PC-3 (cell line): ENCODE measurements at regions not wholly inside any gene's neighbourhood (a gene's known extent, or its start where the extent isn't known, plus 50 kb on each side); places are given as distances from the start of the nearest gene placed in this dataset.

ENCODE experiments used
- ATAC-seq: fragments of 200-7000 bp; cut with Tn5 transposase; 2 replicates; pipeline ENCODE4 v1.9.1; 2020; ENCODE audit warnings: mild to moderate bottlenecking, moderate library complexity
- BruUV-seq: library from RNA; stranded (reverse); fragments of 400-500 nt; replicated peaks from 2 replicates; lab custom pipeline; 2021; lab: Mats Ljungman, UMichigan
- CTCF ChIA-PET: fragments of 300-600 bp; sonication (Branson Sonifier 250); formaldehyde crosslinking; loops from one replicate; lab custom pipeline; 2022; ENCODE audit warnings: antibody characterized with exemption; lab: Charles Lee
- POLR2A ChIA-PET: fragments of 300-600 bp; sonication (Branson Sonifier 250); formaldehyde crosslinking; loops from one replicate; lab custom pipeline; 2022; ENCODE audit warnings: antibody characterized with exemption; ENCODE audit not compliant: unreplicated experiment; lab: Charles Lee
- DNase-seq: peaks from one replicate; pipeline ENCODE4 v3.0.0-alpha.2; 2015
- H2AFZ ChIP-seq: fragments of 300-600 bp; sonication (generic); 2 replicates; pipeline ENCODE4 v1.6.0; 2016; ENCODE audit warnings: antibody characterized with exemption, low read length
- H3F3A ChIP-seq: fragments of 300-600 bp; sonication (generic); one replicate; pipeline ENCODE4 v1.6.0; 2017; ENCODE audit warnings: antibody characterized with exemption, low read length, control low read depth, mild to moderate bottlenecking; ENCODE audit not compliant: unreplicated experiment
- H3K27ac ChIP-seq: fragments of 300-600 bp; sonication (generic); 2 replicates; pipeline ENCODE4 v1.5.1; 2016; ENCODE audit warnings: mild to moderate bottlenecking, low read length
- H3K27me3 ChIP-seq: fragments of 300-600 bp; sonication (generic); 2 replicates; pipeline ENCODE4 v1.6.1; 2016; ENCODE audit warnings: low read length, mixed read lengths
- H3K36me3 ChIP-seq: fragments of 300-600 bp; sonication (generic); 2 replicates; pipeline ENCODE4 v1.6.1; 2016; ENCODE audit warnings: low read depth, mixed run types, low read length, mixed read lengths
- H3K4me1 ChIP-seq: fragments of 300-600 bp; sonication (generic); 2 replicates; pipeline ENCODE4 v1.5.1; 2016; ENCODE audit warnings: low read length; ENCODE audit not compliant: insufficient read depth
- H3K4me2 ChIP-seq: fragments of 300-600 bp; sonication (generic); 2 replicates; pipeline ENCODE4 v1.6.0; 2016; ENCODE audit warnings: low read length
- H3K4me3 ChIP-seq: fragments of 300-600 bp; sonication (generic); 2 replicates; pipeline ENCODE4 v1.5.1; 2016; ENCODE audit warnings: mild to moderate bottlenecking, low read length, mixed read lengths
- H3K79me2 ChIP-seq: fragments of 300-600 bp; sonication (generic); 2 replicates; pipeline ENCODE4 v1.6.1; 2017; ENCODE audit warnings: low read length, mixed read lengths
- H3K9ac ChIP-seq: fragments of 300-600 bp; sonication (generic); 2 replicates; pipeline ENCODE4 v1.6.0; 2016; ENCODE audit warnings: mild to moderate bottlenecking, low read length
- H3K9me2 ChIP-seq: fragments of 300-600 bp; sonication (generic); replicated peaks from 2 replicates; pipeline ENCODE4 v1.6.1; 2016; ENCODE audit warnings: mixed run types, low read length, mixed read lengths
- H3K9me3 ChIP-seq: fragments of 300-600 bp; sonication (generic); 2 replicates; pipeline ENCODE4 v1.6.1; 2016; ENCODE audit warnings: low read length, mixed read lengths
- H4K20me1 ChIP-seq: fragments of 300-600 bp; sonication (generic); 2 replicates; pipeline ENCODE4 v1.6.1; 2016; ENCODE audit warnings: low read length, mixed read lengths
- CTCF ChIP-seq: fragments of 300-600 bp; sonication (generic); conservative IDR thresholded peaks from 2 replicates; pipeline ENCODE4 v1.5.1; 2017; ENCODE audit warnings: antibody characterized with exemption, low read depth, mild to moderate bottlenecking, low read length
- EZH2 ChIP-seq: fragments of 300-600 bp; sonication (generic); IDR thresholded peaks from one replicate; pipeline ENCODE4 v1.6.1; 2017; ENCODE audit warnings: antibody characterized with exemption, mild to moderate bottlenecking, low read length; ENCODE audit not compliant: unreplicated experiment
- EZH2phosphoT487 ChIP-seq: fragments of 300-600 bp; sonication (generic); IDR thresholded peaks from 2 replicates; pipeline ENCODE4 v1.6.1; 2018; ENCODE audit warnings: mild to moderate bottlenecking, antibody characterized with exemption, low read length, borderline replicate concordance
- intact Hi-C: fragments of 100-400 bp; cut with micrococcal nuclease; formaldehyde crosslinking; loops from 2 replicates; pipeline ENCODE4 v1.9.0; 2023

- Histone ChIP-seq H3K9me2 (no peaks in the 10 kb centered on the region), H3F3A (no peaks in the 10 kb centered on the region), H2AFZ (no peak overlapping the region), H3K27me3 (no peaks in the 10 kb centered on the region), H3K79me2 (no peaks in the 10 kb centered on the region), H3K4me2 (no peak overlapping the region), H3K36me3 (no peaks in the 10 kb centered on the region), H3K4me3 (no peak overlapping the region), H3K27ac (no peak overlapping the region), H4K20me1 (no peaks in the 10 kb centered on the region), H3K9ac (no peak overlapping the region), H3K9me3 (no peaks in the 10 kb centered on the region), H3K4me1 (no peaks in the 10 kb centered on the region)
- TF ChIP-seq EZH2 (no peak), CTCF (no peak), EZH2phosphoT487 (no peak)
- intact Hi-C loops, result no loop called here
- ChIA-PET POLR2A (interaction anchor here (0.5 kb wide), 1 partner anchor 196 kb away, joined by 3 read pairs; no protein-coding TSS in a partner anchor), CTCF (no interaction called here)
- no TSS peak for BruUV-seq
- DNase-seq, result no peak
- no peak for ATAC-seq
These were observed 267.6 kb upstream of the TNC start for GRCh38 chr9:115385383-115386122.

- H3K27ac ChIP-seq, result no peak overlapping the region
- no peak overlapping the region for H3K4me3 ChIP-seq
- ChIA-PET POLR2A (no interaction called here), CTCF (no interaction called here)
- ATAC-seq, result no peak
- no peaks in the 10 kb centered on the region for H3K79me2 ChIP-seq
- intact Hi-C loops, result no loop called here
- H3K36me3 ChIP-seq, result no peaks in the 10 kb centered on the region
- no peaks in the 10 kb centered on the region for H3K27me3 ChIP-seq
- no peaks in the 10 kb centered on the region for H3K4me1 ChIP-seq
- BruUV-seq, result no TSS peak
- no peak for TF ChIP-seq CTCF
- no peak for TF ChIP-seq EZH2phosphoT487
- no peak for TF ChIP-seq EZH2
- H3K9me2 ChIP-seq, result no peaks in the 10 kb centered on the region
- DNase-seq, result no peak
- H3K4me2 ChIP-seq, result no peak overlapping the region
- no peaks in the 10 kb centered on the region for H3K9me3 ChIP-seq
- H3F3A ChIP-seq, result no peaks in the 10 kb centered on the region
- H2AFZ ChIP-seq, result no peak overlapping the region
- H4K20me1 ChIP-seq, result no peaks in the 10 kb centered on the region
- no peak overlapping the region for H3K9ac ChIP-seq
These were observed 269.2 kb upstream of the TNC start for GRCh38 chr9:115386963-115387770.
